AG04450 (cell line): ENCODE measurements at regions not wholly inside any gene's neighbourhood (a gene's known extent, or its start where the extent isn't known, plus 50 kb on each side); places are given as distances from the start of the nearest gene placed in this dataset.
"Not testable (repeated sequence)": the region's sequence is repeated elsewhere in the genome, so short reads cannot be mapped to it uniquely, and the experiment has no call there.

ENCODE experiments used
- CTCF ChIA-PET: fragments of 300-600, 350-600 bp; formaldehyde crosslinking; extraction: SDS; loops from one replicate; lab custom pipeline; 2022; ENCODE audit warnings: antibody characterized with exemption, inconsistent platforms; lab: Charles Lee
- POLR2A ChIA-PET: fragments of 350-600 bp; formaldehyde crosslinking; extraction: SDS; loops from one replicate; lab custom pipeline; 2021; ENCODE audit warnings: antibody characterized with exemption, inconsistent platforms; lab: Yijun Ruan, JAX
- DNase-seq: peaks from one replicate; pipeline ENCODE4 v3.0.0-alpha.2; 2011; ENCODE audit warnings: low read depth, low spot score
- H3K27ac ChIP-seq: one replicate; pipeline ENCODE4 v1.5.1; 2012; ENCODE audit warnings: low read depth, low read length, control low read depth
- H3K27me3 ChIP-seq: one replicate; pipeline ENCODE4 v1.6.0; 2012; ENCODE audit warnings: low read length; ENCODE audit not compliant: control insufficient read depth, insufficient read depth
- H3K4me3 ChIP-seq: 2 replicates; pipeline ENCODE4 v1.5.1; 2011; ENCODE audit warnings: mild to moderate bottlenecking, low read depth, low read length, control low read depth
- H3K9me3 ChIP-seq: 2 replicates; pipeline ENCODE4 v1.5.1; 2012; ENCODE audit warnings: low read length; ENCODE audit not compliant: control insufficient read depth, insufficient read depth
- CTCF ChIP-seq: IDR thresholded peaks from 2 replicates; pipeline ENCODE4 v1.5.1; 2011; ENCODE audit warnings: low read depth, low read length, control low read depth, inconsistent platforms

GRCh38 chr3:72068621-72069020 is 283.7 kb upstream of the PROK2 start:
- H3K4me3 ChIP-seq, result no peak overlapping the region
- H3K9me3 ChIP-seq, result no peaks in the 10 kb centered on the region; the same call in 1 of the 2 replicates
- no peak for DNase-seq
- ChIA-PET CTCF (no interaction called here), POLR2A (no interaction called here)
- no peak overlapping the region for H3K27ac ChIP-seq
- no peak for TF ChIP-seq CTCF
- H3K27me3 ChIP-seq, result peaks cover 3% of the 10 kb centered on the region

DNA sequence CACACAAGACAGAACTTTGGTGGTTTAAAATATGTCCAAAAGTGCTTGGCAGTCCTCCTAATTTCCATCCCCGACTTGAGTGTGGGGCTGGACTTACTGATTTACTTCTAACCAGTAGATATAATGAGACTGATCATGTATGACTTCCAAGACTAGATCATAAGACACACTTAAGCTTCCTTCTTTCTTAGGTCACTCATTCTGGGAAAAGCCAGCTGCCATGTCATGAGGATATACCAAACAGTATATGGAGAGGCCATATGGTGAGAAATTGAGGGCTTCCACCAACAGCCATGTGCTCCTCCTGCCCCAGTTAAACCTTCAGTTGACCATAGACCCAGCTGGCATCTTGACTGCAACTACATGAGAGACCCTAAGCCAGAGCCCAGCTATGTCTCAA is 282.8 kb upstream of the PROK2 start:
- TF ChIP-seq CTCF, result no peak
- no peaks in the 10 kb centered on the region; the same call in 1 of the 2 replicates for H3K9me3 ChIP-seq
- peaks cover 3% of the 10 kb centered on the region for H3K27me3 ChIP-seq
- H3K4me3 ChIP-seq, result no peak overlapping the region
- ChIA-PET CTCF (no interaction called here), POLR2A (no interaction called here)
- DNase-seq, result no peak
- H3K27ac ChIP-seq, result no peak overlapping the region

DNA sequence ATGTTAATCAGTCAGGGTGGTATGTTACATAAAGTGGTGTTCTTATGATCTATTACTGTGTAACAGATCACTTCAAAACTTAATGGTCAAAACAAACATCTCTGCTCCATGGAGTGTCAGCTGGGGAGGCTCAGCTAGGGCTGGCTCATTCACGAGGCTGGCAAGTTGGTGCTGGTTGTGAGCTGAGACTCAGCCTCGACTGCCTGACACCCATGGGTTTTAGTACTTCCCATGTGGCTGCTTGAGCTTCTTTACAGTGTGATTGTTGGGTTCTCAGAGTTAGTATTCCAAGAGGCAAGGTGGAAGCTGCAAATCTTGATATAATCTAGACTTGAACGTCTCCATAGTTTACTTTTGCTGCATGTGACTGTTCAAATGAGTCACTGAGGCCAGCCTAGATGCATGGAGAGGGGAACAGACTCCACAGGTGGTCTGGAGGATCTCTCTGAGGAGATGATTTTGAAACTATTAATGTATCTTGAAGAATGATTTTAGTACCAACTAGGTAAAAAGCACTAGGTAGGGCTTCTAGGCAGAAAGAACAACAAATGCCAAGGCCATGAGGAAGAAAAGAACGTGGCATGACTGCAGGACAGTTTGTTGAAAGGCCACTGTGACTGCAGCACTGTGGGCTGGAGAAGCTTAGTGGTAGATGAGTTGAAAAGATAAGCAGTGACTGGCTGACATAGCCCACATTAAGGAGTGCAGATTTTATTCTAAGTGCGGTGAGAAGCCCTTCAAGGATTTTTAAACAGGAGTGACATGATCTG is 281.1 kb upstream of the PROK2 start:
- H3K27me3 ChIP-seq, result peaks cover 3% of the 10 kb centered on the region
- POLR2A ChIA-PET, result no interaction called here
- no peak for TF ChIP-seq CTCF

GRCh38 chr3:72065236-72065635 is 280.3 kb upstream of the PROK2 start:
- peaks cover 3% of the 10 kb centered on the region for H3K27me3 ChIP-seq
- POLR2A ChIA-PET, result no interaction called here
- H3K4me3 ChIP-seq, result no peak overlapping the region
- no peak overlapping the region for H3K27ac ChIP-seq
- no peak for DNase-seq
- CTCF ChIA-PET, result no interaction called here
- H3K9me3 ChIP-seq, result no peaks in the 10 kb centered on the region; the same call in 1 of the 2 replicates
- no peak for TF ChIP-seq CTCF

More for the DNA sequence above, 281.1 kb upstream of the PROK2 start:
- CTCF ChIA-PET, result no interaction called here
- no peak overlapping the region for H3K4me3 ChIP-seq
- no peak for DNase-seq
- H3K27ac ChIP-seq, result no peak overlapping the region
- no peaks in the 10 kb centered on the region; the same call in 1 of the 2 replicates for H3K9me3 ChIP-seq

GRCh38 chr3:72064727-72065126 is 279.8 kb upstream of the PROK2 start:
- H3K9me3 ChIP-seq, POLR2A ChIA-PET, H3K27me3 ChIP-seq, H3K4me3 ChIP-seq, CTCF ChIA-PET, H3K27ac ChIP-seq, DNase-seq: not testable (repeated sequence)
